Adrenal gland (tissue), 5 donors: ENCODE measurements at regions not wholly inside any gene's neighbourhood (a gene's known extent, or its start where the extent isn't known, plus 50 kb on each side); places are given as distances from the start of the nearest gene placed in this dataset.

Experiments used
- POLR2A ChIP-seq, 2 donors: fragments of 450-650 bp; IDR thresholded peaks; one replicate each; pipeline ENCODE4 v1.6.1; 2017; ENCODE audit warnings: antibody characterized with exemption in 2 of 2, mild to moderate bottlenecking in 2 of 2, moderate library complexity in 1 of 2
- TF ChIP-seq, protein P1 (sequence below), 6 experiments: fragments of 450-650 bp in 4 of 6; fragments of 200-600 bp in 2 of 6; sonication (generic) in 1 of 6; IDR thresholded peaks; 1 replicate in 5 of 6; 2 replicates in 1 of 6; pipeline versions ENCODE4 v1.5.1 to v1.8.0; 2016 to 2021; ENCODE audit warnings: antibody characterized with exemption in 6 of 6, mild to moderate bottlenecking in 2 of 6, moderate library complexity in 1 of 6
- donor health status: DM: no; HTN: no; CAD: no.

- TF ChIP-seq, protein P1, sequence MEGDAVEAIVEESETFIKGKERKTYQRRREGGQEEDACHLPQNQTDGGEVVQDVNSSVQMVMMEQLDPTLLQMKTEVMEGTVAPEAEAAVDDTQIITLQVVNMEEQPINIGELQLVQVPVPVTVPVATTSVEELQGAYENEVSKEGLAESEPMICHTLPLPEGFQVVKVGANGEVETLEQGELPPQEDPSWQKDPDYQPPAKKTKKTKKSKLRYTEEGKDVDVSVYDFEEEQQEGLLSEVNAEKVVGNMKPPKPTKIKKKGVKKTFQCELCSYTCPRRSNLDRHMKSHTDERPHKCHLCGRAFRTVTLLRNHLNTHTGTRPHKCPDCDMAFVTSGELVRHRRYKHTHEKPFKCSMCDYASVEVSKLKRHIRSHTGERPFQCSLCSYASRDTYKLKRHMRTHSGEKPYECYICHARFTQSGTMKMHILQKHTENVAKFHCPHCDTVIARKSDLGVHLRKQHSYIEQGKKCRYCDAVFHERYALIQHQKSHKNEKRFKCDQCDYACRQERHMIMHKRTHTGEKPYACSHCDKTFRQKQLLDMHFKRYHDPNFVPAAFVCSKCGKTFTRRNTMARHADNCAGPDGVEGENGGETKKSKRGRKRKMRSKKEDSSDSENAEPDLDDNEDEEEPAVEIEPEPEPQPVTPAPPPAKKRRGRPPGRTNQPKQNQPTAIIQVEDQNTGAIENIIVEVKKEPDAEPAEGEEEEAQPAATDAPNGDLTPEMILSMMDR (IDR thresholded peaks at IDR 0.05): no peak
- peak in 1 of 2 donors; percentile 83 for TF ChIP-seq POLR2A (IDR thresholded peaks at IDR 0.05)
Observed at GRCh38 chr4:140308366-140309123, 64.9 kb upstream of the SCOC start.
